MM.1S (cell line): ENCODE measurements at regions not wholly inside any gene's neighbourhood (a gene's known extent, or its start where the extent isn't known, plus 50 kb on each side); places are given as distances from the start of the nearest gene placed in this dataset.
A peak's percentile ranks its signal among the peaks of the same experiment; 100 is the strongest.

Experiments
- DNase-seq: peaks from one replicate; pipeline ENCODE4 v3.0.0-alpha.2; 2015
- H2AFZ ChIP-seq: fragments of 300-600 bp; sonication (generic); 2 replicates; pipeline ENCODE4 v1.6.0; 2016; ENCODE audit warnings: antibody characterized with exemption, low read length
- H3F3A ChIP-seq: fragments of 300-600 bp; sonication (generic); 2 replicates; pipeline ENCODE4 v1.6.1; 2016; ENCODE audit warnings: mild to moderate bottlenecking, antibody characterized with exemption, low read length, moderate library complexity, mixed read lengths; ENCODE audit not compliant: insufficient read depth
- H3K27ac ChIP-seq: fragments of 300-600 bp; sonication (generic); 2 replicates; pipeline ENCODE4 v1.5.1; 2016; ENCODE audit warnings: mild to moderate bottlenecking, low read length
- H3K27me3 ChIP-seq: fragments of 300-600 bp; sonication (generic); replicated peaks from 2 replicates; pipeline ENCODE4 v1.6.0; 2016; ENCODE audit warnings: low read length; ENCODE audit not compliant: insufficient read depth
- H3K36me3 ChIP-seq: fragments of 300-600 bp; sonication (generic); replicated peaks from 2 replicates; pipeline ENCODE4 v1.6.1; 2016; ENCODE audit warnings: mild to moderate bottlenecking, low read length, mixed read lengths; ENCODE audit not compliant: insufficient read depth
- H3K4me1 ChIP-seq: fragments of 300-600 bp; sonication (generic); 2 replicates; pipeline ENCODE4 v1.6.1; 2016; ENCODE audit warnings: low read length, mixed read lengths
- H3K4me2 ChIP-seq: fragments of 300-600 bp; sonication (generic); 2 replicates; pipeline ENCODE4 v1.6.0; 2016; ENCODE audit warnings: low read depth, low read length
- H3K4me3 ChIP-seq: fragments of 300-600 bp; sonication (generic); 2 replicates; pipeline ENCODE4 v1.5.1; 2016; ENCODE audit warnings: low read length, mixed read lengths
- H3K79me2 ChIP-seq: fragments of 300-600 bp; sonication (generic); 2 replicates; pipeline ENCODE4 v1.6.1; 2016; ENCODE audit warnings: mixed run types, low read length, mixed read lengths
- H3K9ac ChIP-seq: fragments of 300-600 bp; sonication (generic); 2 replicates; pipeline ENCODE4 v1.6.1; 2016; ENCODE audit warnings: low read length, mixed read lengths
- H3K9me2 ChIP-seq: fragments of 300-600 bp; sonication (generic); replicated peaks from 2 replicates; pipeline ENCODE4 v1.6.1; 2016; ENCODE audit warnings: mild to moderate bottlenecking, low read length, mixed read lengths; ENCODE audit not compliant: insufficient read depth
- H3K9me3 ChIP-seq: fragments of 300-600 bp; sonication (generic); replicated peaks from 2 replicates; pipeline ENCODE4 v1.6.1; 2016; ENCODE audit warnings: mild to moderate bottlenecking, low read length, mixed read lengths; ENCODE audit not compliant: insufficient read depth
- H4K20me1 ChIP-seq: fragments of 300-600 bp; sonication (generic); 2 replicates; pipeline ENCODE4 v1.6.1; 2016; ENCODE audit warnings: mild to moderate bottlenecking, low read length, moderate library complexity, mixed read lengths; ENCODE audit not compliant: insufficient read depth
- EZH2 ChIP-seq: fragments of 300-600 bp; sonication (generic); optimal IDR thresholded peaks from 2 replicates; pipeline ENCODE3; 2017; ENCODE audit warnings: low read depth, mild to moderate bottlenecking, antibody characterized with exemption, low read length, mixed read lengths
- EZH2phosphoT487 ChIP-seq: fragments of 300-600 bp; sonication (generic); IDR thresholded peaks from 2 replicates; pipeline ENCODE4 v1.6.1; 2018; ENCODE audit warnings: antibody characterized with exemption, low read length
- TF ChIP-seq, protein P1 (sequence below): fragments of 300-600 bp; sonication (generic); IDR thresholded peaks from 2 replicates; pipeline ENCODE4 v1.5.1; 2016; ENCODE audit warnings: antibody characterized with exemption, low read length, mixed read lengths

DNA sequence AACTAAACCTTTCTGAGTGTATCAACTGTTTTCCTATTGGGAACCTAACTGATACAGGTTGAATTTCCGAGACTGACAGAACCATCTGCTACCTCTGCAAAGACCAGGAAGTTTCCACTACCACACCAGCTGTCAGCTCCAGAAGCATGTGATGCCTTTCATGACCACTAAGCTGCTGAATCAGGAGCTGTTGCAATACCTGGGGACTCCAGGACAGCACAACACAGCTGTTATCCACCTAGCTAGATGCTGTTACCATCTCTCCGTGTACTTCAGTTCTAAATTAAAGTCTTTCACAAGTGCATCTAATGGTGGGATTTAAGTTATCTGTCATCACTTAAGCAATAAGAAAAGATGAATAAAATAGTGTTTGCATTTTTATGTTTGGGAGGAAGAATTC is 158.2 kb upstream of the IMPG1 start:
- Histone ChIP-seq H3K79me2 (no peaks in the 10 kb centered on the region), H3K27me3 (no peaks in the 10 kb centered on the region), H3K36me3 (no peaks in the 10 kb centered on the region), H3K4me2 (peak overlapping the region; percentile 57), H3F3A (peaks cover 8% of the 10 kb centered on the region), H3K4me1 (peaks cover 16% of the 10 kb centered on the region), H4K20me1 (no peaks in the 10 kb centered on the region), H3K9me3 (no peaks in the 10 kb centered on the region), H2AFZ (peak overlapping the region; percentile 22; the same call in 1 of the 2 replicates), H3K4me3 (peak overlapping the region; percentile 19; the same call in 1 of the 2 replicates), H3K9ac (peak overlapping the region; percentile 1; the same call in 1 of the 2 replicates), H3K27ac (peak overlapping the region; percentile 70; the same call in 1 of the 2 replicates), H3K9me2 (no peaks in the 10 kb centered on the region)
- TF ChIP-seq, protein P1, sequence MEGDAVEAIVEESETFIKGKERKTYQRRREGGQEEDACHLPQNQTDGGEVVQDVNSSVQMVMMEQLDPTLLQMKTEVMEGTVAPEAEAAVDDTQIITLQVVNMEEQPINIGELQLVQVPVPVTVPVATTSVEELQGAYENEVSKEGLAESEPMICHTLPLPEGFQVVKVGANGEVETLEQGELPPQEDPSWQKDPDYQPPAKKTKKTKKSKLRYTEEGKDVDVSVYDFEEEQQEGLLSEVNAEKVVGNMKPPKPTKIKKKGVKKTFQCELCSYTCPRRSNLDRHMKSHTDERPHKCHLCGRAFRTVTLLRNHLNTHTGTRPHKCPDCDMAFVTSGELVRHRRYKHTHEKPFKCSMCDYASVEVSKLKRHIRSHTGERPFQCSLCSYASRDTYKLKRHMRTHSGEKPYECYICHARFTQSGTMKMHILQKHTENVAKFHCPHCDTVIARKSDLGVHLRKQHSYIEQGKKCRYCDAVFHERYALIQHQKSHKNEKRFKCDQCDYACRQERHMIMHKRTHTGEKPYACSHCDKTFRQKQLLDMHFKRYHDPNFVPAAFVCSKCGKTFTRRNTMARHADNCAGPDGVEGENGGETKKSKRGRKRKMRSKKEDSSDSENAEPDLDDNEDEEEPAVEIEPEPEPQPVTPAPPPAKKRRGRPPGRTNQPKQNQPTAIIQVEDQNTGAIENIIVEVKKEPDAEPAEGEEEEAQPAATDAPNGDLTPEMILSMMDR = peak; percentile 43
- no peak for TF ChIP-seq EZH2
- peak; percentile 90 for DNase-seq

DNA sequence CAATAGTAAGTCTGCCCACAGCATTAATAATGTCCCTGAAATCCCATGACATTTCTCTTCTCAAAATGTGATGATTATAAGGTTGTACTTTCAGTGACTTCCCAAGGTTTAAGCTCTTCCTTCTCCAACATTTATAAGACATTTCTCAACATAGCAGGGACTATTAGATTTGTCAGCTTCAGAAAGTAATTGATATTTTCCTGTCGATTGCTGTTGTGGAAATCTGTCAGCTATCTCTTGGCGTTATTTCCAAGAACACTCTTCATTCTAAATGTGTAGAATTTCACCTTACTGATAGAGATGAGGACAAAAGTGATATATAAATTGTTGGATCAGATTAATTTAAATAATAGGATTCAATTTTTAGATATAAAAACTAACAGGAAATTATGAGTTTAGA is 149.7 kb upstream of the IMPG1 start:
- no peaks in the 10 kb centered on the region for H3K79me2 ChIP-seq
- no peak overlapping the region for H3K27ac ChIP-seq
- no peaks in the 10 kb centered on the region for H3K9me2 ChIP-seq
- no peaks in the 10 kb centered on the region for H3K27me3 ChIP-seq
- TF ChIP-seq, protein P1 = no peak
- TF ChIP-seq EZH2 = no peak
- TF ChIP-seq EZH2phosphoT487 = no peak
- no peaks in the 10 kb centered on the region for H3K4me1 ChIP-seq
- H3K9me3 ChIP-seq = no peaks in the 10 kb centered on the region
- no peaks in the 10 kb centered on the region for H4K20me1 ChIP-seq
- H2AFZ ChIP-seq = no peak overlapping the region
- no peaks in the 10 kb centered on the region for H3K36me3 ChIP-seq
- no peaks in the 10 kb centered on the region for H3F3A ChIP-seq
- H3K4me2 ChIP-seq = peak overlapping the region; percentile 37; the same call in 1 of the 2 replicates
- H3K9ac ChIP-seq = no peak overlapping the region
- no peak overlapping the region for H3K4me3 ChIP-seq
- DNase-seq = no peak

DNA sequence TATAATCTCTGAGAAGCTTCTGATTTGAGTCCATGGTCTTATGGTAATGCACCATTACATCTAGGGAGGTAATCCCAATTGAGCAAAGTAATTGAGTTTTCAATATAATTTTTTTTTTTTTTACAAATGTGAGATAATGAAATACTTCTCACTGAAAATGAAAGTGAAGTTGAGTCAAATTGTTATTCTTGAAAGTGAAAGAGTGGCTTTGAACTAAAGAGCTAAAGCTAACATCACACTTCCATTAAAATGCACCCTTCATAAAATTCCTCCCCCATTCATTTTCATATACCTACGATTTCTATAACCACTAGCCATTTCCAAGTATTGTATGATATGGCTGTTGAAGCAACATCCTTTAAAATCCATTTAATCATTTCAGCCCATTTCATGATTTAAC is 149.1 kb upstream of the IMPG1 start:
- H3K9ac ChIP-seq = no peak overlapping the region
- no peaks in the 10 kb centered on the region for H3K4me1 ChIP-seq
- no peaks in the 10 kb centered on the region for H3K9me3 ChIP-seq
- no peaks in the 10 kb centered on the region for H3K27me3 ChIP-seq
- H3K4me3 ChIP-seq = no peak overlapping the region
- no peaks in the 10 kb centered on the region for H4K20me1 ChIP-seq
- H3K4me2 ChIP-seq = peak overlapping the region; percentile 37; the same call in 1 of the 2 replicates
- no peaks in the 10 kb centered on the region for H3F3A ChIP-seq
- no peak overlapping the region for H2AFZ ChIP-seq
- DNase-seq = peak; percentile 55
- TF ChIP-seq, protein P1 = no peak
- TF ChIP-seq EZH2phosphoT487 (no peak), EZH2 (no peak)
- no peaks in the 10 kb centered on the region for H3K36me3 ChIP-seq
- no peaks in the 10 kb centered on the region for H3K9me2 ChIP-seq
- no peak overlapping the region for H3K27ac ChIP-seq
- H3K79me2 ChIP-seq = no peaks in the 10 kb centered on the region
